Type B pancreatic cell (in vitro differentiated cells): ENCODE measurements at regions not wholly inside any gene's neighbourhood (a gene's known extent, or its start where the extent isn't known, plus 50 kb on each side); places are given as distances from the start of the nearest gene placed in this dataset.

Experiments
- DNase-seq: peaks from one replicate; pipeline ENCODE4 v3.0.0; 2021; ENCODE audit warnings: mixed read lengths; ENCODE audit not compliant: unreplicated experiment; ENCODE audit errors: extremely low spot score
- H3K27ac Mint-ChIP-seq: 2 replicates; pipeline ENCODE4 v1.8.0; 2021; ENCODE audit warnings: mild to moderate bottlenecking, mixed read lengths
- H3K27me3 Mint-ChIP-seq: 2 replicates; pipeline ENCODE4 v1.8.0; 2021; ENCODE audit warnings: mixed read lengths
- H3K36me3 Mint-ChIP-seq: 2 replicates; pipeline ENCODE4 v1.8.0; 2021; ENCODE audit warnings: mixed read lengths
- H3K4me1 Mint-ChIP-seq: one replicate; pipeline ENCODE4 v1.8.0; 2021; ENCODE audit warnings: mixed read lengths; ENCODE audit not compliant: unreplicated experiment
- H3K4me3 Mint-ChIP-seq: 2 replicates; pipeline ENCODE4 v1.8.0; 2021; ENCODE audit warnings: mild to moderate bottlenecking, mixed read lengths
- H3K9me3 Mint-ChIP-seq: 2 replicates; pipeline ENCODE4 v1.8.0; 2021; ENCODE audit warnings: mixed read lengths
- CTCF ChIP-seq: fragments of 200-600 bp; sonication (generic); conservative IDR thresholded peaks from 2 replicates; pipeline ENCODE4 v1.5.0; 2021; ENCODE audit warnings: antibody characterized with exemption, mild to moderate bottlenecking

GRCh38 chrX:39360101-39360500 lies 558.8 kb downstream of the MID1IP1 start:
- H3K4me1 Mint-ChIP-seq, result no peaks in the 10 kb centered on the region
- H3K4me3 Mint-ChIP-seq, result no peak overlapping the region
- TF ChIP-seq CTCF, result no peak
- no peaks in the 10 kb centered on the region for H3K36me3 Mint-ChIP-seq
- no peaks in the 10 kb centered on the region for H3K27me3 Mint-ChIP-seq
- H3K27ac Mint-ChIP-seq, result no peak overlapping the region
- DNase-seq, result no peak
- no peaks in the 10 kb centered on the region for H3K9me3 Mint-ChIP-seq

GRCh38 chrX:39361736-39362135 lies 560.5 kb downstream of the MID1IP1 start:
- Mint-ChIP-seq H3K36me3 (no peaks in the 10 kb centered on the region), H3K27me3 (no peaks in the 10 kb centered on the region), H3K4me3 (no peak overlapping the region), H3K4me1 (no peaks in the 10 kb centered on the region), H3K9me3 (no peaks in the 10 kb centered on the region), H3K27ac (no peak overlapping the region)
- no peak for TF ChIP-seq CTCF
- no peak for DNase-seq

GRCh38 chrX:39367416-39367815 lies 566.2 kb downstream of the MID1IP1 start:
- DNase-seq, result no peak
- no peaks in the 10 kb centered on the region for H3K27me3 Mint-ChIP-seq
- H3K4me3 Mint-ChIP-seq, result no peak overlapping the region
- no peaks in the 10 kb centered on the region for H3K36me3 Mint-ChIP-seq
- no peak overlapping the region for H3K27ac Mint-ChIP-seq
- no peaks in the 10 kb centered on the region for H3K9me3 Mint-ChIP-seq
- H3K4me1 Mint-ChIP-seq, result peaks cover 5% of the 10 kb centered on the region
- TF ChIP-seq CTCF, result no peak

- DNase-seq, result no peak
- Mint-ChIP-seq H3K36me3 (no peaks in the 10 kb centered on the region), H3K9me3 (no peaks in the 10 kb centered on the region), H3K27ac (no peak overlapping the region), H3K27me3 (no peaks in the 10 kb centered on the region), H3K4me3 (no peak overlapping the region), H3K4me1 (peaks cover 4% of the 10 kb centered on the region)
- TF ChIP-seq CTCF, result no peak
These were observed 570.9 kb downstream of the MID1IP1 start for GRCh38 chrX:39372115-39372514.

GRCh38 chrX:39377157-39377556 lies 575.9 kb downstream of the MID1IP1 start:
- DNase-seq, result no peak
- no peak overlapping the region for H3K27ac Mint-ChIP-seq
- no peak overlapping the region for H3K4me3 Mint-ChIP-seq
- no peak for TF ChIP-seq CTCF
- no peaks in the 10 kb centered on the region for H3K27me3 Mint-ChIP-seq
- peaks cover 14% of the 10 kb centered on the region for H3K4me1 Mint-ChIP-seq
- H3K36me3 Mint-ChIP-seq, result no peaks in the 10 kb centered on the region
- peaks cover 4% of the 10 kb centered on the region for H3K9me3 Mint-ChIP-seq

GRCh38 chrX:39377773-39378172 lies 576.5 kb downstream of the MID1IP1 start:
- H3K27me3 Mint-ChIP-seq, result no peaks in the 10 kb centered on the region
- peaks cover 4% of the 10 kb centered on the region for H3K9me3 Mint-ChIP-seq
- DNase-seq, result no peak
- H3K27ac Mint-ChIP-seq, result no peak overlapping the region
- peaks cover 14% of the 10 kb centered on the region for H3K4me1 Mint-ChIP-seq
- H3K36me3 Mint-ChIP-seq, result no peaks in the 10 kb centered on the region
- H3K4me3 Mint-ChIP-seq, result no peak overlapping the region
- no peak for TF ChIP-seq CTCF
